G401 (cell line): ENCODE measurements at regions not wholly inside any gene's neighbourhood (a gene's known extent, or its start where the extent isn't known, plus 50 kb on each side); places are given as distances from the start of the nearest gene placed in this dataset.
"Not testable (repeated sequence)": the region's sequence is repeated elsewhere in the genome, so short reads cannot be mapped to it uniquely, and the experiment has no call there.

Experiments
- DNase-seq: peaks from one replicate; pipeline ENCODE4 v3.0.0-alpha.2; 2015; ENCODE audit warnings: low spot score
- in situ Hi-C: cut with HindIII; loops from 2 replicates; pipeline ENCODE4 v1.10.0; 2016; ENCODE audit warnings: low sequenced_read_pairs, mixed read lengths

DNA sequence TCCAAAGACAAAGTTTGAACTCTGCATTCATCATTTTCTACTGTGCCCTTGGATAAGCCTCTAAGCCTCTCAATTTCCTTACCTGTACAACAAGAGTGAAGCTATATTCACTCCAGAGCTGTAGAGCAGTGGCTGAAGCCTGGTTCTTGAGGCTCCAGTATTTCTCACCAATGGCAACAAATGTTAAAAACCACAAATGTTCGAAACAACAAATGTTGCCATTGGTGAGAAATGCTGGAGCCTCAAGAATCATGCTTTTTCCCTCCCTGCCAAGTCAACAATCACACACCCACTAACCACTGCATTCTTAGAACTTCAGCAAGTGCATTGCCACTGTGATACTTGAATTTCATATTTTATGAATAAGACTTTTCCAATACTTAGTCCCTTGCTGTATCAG is 237.9 kb downstream of the TMEM26 start:
- in situ Hi-C loops: no loop called here

DNA sequence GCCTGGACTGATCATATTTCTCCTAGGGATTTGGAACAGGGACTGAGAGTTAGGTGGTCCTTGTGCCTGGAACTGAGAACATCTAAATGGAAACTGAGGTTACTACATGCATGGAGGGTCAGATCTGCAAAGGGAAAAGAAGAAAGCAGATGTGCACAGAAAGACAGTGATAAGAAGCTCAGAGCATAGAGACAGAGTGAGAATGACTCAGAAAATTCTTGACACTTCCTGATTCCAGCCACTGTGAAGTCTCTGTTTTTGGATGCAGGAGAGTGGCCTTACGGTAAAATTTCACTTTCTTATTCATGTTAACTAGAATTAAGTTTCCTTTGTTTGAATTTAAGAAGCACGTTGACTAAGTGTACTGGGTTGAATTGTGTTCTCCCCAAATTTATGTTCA is 241.7 kb downstream of the TMEM26 start:
- DNase-seq: no peak
- in situ Hi-C loops: no loop called here

More for the DNA sequence above, 237.9 kb downstream of the TMEM26 start:
- no peak for DNase-seq

DNA sequence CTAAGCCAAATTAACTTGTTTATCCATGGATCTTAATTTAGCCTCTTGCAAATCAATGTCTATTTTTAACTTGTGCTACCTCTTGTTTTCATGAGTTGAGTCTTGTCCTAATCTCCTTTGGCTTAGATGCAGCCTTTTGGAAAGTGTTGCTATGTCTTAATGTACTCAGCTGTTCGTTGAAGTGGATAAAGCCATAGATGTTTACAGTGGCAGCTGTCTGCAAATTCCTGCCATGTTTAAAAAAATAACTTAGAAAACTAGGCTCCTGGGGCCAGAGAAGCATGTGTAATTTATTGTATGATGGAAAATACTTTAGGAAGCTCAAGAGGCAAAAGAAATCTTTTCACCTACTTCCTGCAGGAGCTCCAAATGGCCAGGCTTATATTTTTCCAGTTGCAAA is 253.1 kb upstream of the RHOBTB1 start:
- no peak for DNase-seq
- in situ Hi-C loops: no loop called here

DNA sequence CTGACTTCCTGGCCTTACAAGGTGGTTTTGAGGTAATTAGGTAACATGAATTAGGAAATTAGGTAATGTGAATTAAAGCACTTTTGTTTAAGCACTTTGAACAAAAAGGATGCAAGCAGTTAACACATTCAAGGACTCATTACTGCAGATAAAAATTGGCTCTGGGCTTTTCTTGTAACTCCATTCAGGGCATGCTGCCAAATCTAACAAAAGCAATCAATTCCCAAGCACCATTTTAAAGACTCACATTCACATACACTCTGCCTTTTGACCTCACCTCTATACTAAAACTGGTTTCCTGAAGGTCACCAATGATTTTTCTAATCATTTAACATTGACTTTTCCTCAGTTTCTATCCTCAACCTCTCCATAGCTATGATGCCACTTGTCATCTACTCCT is 251.2 kb upstream of the RHOBTB1 start:
- DNase-seq: no peak
- in situ Hi-C loops: no loop called here

DNA sequence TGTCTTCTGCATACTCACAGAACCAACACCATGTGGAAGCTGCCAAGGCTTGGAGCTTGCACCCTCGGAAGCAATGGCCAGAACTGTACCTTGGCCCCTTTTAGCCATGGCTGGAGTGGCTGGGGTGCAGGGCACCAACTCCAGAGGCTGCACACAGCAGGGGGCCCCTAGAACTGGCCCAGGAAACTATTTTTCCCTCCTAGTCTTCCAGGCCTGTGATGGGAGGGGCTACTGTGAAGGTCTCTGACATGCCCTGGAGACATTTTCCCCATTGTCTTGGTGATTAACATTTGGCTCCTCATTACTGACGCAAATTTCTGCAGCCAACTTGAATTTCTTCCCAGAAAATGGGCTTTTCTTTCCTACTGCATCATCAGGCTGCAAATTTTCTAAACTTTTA is 248.6 kb upstream of the RHOBTB1 start:
- in situ Hi-C loops, DNase-seq: not testable (repeated sequence)

DNA sequence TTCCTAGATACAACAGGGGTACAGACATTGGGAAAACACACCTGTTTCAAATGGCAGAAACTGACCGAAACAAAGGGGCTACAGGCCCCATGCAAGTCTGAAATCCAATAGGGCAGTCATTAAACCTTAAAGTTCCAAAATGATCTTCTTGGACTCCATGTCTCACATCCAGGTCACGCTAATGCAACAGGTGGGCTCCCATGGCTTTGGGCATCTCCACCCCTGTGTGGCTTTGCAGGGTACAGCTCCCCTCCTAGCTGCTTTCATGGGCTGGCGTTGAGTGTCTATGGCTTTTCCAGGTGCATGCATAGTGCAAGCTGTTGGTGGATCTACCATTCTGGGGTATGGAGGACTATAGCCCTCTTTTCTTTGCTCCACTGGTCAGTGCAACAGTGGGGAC is 248.1 kb upstream of the RHOBTB1 start:
- DNase-seq: no peak
- in situ Hi-C loops: no loop called here

DNA sequence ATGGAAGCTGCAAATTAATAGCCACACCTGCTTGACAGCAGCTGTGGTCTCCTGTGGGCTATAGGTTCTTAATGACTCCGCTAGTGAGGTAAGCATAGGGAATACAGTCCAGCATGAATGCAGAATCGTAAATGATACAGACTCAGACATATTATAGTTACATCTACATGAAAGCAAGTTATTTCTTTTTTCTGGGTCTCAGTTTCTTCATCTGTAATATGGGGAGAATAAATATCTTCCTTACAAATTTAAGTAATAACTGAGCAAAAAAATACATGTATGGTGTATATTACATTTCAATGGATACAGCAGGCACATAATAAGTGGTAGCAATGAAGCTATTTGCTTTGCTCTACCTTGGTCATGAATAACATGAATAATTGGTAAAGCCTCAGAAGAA is 245.9 kb upstream of the RHOBTB1 start:
- in situ Hi-C loops: no loop called here
- no peak for DNase-seq

DNA sequence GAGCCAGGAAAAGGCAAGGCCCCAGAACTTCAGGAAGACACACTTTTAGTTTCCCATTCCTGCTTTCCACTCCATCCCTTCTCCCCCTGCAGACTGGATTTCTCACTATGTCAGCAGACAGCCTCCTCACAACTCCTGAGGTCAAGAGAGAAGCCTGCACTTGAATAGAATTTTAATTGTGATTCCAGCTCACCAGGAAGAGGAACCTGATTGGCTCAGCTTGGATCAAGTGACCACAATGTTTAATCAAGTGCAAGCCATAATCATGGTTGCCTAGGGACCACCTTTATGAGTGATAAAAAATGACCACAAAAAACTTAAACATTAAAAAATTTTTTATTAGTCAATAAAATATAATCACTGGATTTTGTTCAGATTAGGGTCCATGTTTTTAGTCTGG is 244.7 kb upstream of the RHOBTB1 start:
- in situ Hi-C loops: no loop called here

DNA sequence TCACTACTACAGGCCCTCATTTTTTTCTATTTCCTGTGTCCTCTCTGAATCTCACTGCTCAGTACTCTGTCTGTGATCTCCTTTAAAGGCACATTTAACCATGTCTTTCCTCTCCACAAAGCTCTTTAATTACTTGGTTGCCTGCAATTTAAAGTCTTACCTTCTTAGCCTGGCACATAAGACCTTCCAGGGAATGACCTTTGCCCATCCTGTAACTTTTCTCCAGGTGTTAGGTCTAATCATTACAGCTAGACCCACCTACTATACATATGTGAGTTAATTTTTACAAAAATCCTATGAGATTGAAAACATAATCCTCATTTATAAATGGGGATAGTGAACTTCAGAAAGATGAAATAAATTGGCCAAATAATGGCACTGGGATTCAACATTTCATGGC is 244.1 kb upstream of the RHOBTB1 start:
- in situ Hi-C loops: no loop called here

More for the DNA sequence above, 244.7 kb upstream of the RHOBTB1 start:
- no peak for DNase-seq

DNA sequence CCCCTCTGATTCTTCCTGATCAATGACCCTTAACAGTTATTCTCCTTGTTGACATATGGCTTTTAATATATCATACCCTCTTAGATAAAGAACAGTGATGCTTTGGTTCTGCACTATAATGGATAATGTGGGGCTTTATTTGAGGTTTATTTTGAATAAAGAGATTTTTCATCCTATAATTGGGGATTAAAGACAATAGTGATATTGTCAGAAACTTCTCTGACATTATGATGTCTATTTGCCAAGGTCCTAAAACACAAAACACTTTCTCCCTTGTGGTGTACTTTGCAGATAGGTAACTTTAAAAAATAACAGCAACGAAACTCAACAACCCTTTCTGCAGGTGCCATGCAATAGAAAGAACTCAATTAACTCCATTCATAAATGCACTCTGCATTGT is 243.6 kb upstream of the RHOBTB1 start:
- no peak for DNase-seq
- in situ Hi-C loops: no loop called here

More for the DNA sequence above, 244.1 kb upstream of the RHOBTB1 start:
- DNase-seq: no peak

DNA sequence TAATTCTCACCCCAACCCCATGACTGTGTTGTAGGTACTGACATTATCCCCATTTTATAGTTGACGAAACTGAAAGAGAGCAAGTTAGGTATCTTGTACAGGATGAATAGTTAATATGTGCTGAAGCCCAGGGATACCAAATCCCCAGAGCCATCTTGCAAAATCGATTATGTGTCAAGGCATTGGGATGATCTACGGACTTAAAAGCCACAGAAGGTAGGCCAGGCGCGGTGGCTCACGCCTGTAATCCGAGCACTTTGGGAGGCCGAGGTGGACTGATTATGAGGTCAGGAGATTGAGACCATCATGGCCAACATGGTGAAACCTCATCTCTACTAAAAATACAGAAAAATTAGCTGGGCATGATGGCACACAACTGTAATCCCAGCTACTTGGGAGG is 242.4 kb upstream of the RHOBTB1 start:
- no peak for DNase-seq
- in situ Hi-C loops: no loop called here

DNA sequence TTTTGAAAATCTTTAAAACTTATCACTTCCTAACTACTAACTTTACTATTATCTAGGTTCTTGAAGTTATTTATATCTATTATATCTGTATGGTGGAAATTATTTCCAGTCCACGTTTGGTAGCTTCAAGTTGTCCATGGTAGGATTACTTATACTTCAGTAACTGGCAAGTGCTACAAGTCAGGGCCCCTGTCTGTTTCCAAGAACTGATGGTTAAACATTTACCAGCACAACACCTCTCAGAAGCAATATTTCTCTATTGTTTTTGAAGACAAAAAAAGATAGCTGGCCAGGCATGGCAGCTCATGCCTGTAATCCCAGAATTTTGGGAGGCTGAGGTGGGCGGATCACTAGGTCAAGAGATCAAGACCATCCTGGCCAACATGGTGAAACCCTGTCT is 240.4 kb upstream of the RHOBTB1 start:
- in situ Hi-C loops: no loop called here
- DNase-seq: no peak

DNA sequence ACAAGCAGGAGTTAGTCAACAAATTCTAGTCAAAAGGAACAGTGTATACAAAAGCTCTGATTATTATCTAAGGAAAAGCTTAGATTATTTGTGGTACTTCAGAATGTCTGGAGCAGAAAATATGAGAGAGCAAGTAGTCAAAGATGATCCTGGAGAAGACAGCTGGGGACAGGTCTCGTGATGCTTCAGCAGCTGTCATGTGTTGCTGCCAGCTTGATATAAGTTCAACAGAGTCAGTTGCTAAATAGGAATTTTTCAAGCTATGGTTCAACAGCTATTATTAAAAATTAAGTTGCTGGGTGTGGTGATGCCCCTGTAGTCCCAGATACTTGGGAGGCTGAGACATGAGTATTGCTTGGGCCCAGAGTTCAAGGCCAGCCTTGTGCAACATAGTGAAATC is 240.0 kb upstream of the RHOBTB1 start:
- no peak for DNase-seq
- in situ Hi-C loops: no loop called here

DNA sequence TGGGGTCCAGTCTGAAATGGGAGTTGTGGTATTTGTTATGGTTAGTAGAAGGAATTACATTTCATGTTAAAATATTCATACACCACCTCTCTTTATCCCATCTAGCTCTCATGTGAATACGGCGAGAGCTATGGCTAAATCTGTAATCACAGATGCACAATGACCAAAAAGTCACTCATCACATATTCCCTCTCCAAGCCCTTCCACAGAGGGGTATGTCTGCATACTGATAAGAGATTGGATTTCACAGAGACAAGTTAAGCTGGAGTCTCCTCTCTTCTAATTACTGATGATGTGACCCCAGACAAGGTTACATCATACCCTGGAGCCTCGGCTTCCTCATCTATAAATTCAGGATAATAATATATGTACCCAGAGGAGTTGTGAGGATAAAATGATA is 237.8 kb upstream of the RHOBTB1 start:
- in situ Hi-C loops: no loop called here
- DNase-seq: no peak

DNA sequence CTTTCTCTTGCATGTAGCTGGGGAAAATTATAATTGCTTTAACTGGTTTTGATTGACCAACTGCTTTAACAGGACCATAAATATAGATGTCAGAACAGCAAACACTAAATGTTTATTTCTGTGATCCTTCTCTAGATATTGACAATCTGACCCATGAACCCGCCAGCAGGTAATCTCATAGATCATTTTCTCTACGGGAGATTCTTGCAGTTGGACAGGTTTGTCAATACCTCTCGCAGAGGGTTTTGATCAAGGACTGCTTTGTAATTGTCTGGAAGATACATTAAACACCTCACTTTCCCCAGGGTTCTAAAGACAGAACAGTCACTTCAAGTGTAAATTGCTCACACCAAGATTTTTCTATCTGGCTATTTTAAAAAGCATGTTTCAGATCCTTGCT is 235.8 kb upstream of the RHOBTB1 start:
- in situ Hi-C loops: no loop called here
- no peak for DNase-seq

DNA sequence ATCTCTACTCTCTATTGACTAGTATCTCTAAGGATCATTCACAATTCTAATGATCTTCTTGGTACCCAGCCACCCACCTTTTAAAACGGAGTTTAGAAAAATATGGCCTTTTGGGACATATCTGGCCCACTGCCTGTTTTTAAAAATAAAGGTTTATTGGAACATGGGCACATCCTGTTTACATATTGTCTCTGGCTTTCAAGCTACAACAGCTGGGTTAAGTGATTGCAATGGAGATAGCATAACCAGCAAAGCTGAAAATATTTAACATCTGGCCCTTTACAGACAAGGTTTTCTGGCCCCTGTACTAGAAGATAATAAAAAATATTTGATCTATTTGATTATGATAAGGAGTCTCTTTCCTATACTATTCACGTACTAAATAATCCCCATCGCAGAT is 232.4 kb upstream of the RHOBTB1 start:
- DNase-seq: no peak
- in situ Hi-C loops: no loop called here

DNA sequence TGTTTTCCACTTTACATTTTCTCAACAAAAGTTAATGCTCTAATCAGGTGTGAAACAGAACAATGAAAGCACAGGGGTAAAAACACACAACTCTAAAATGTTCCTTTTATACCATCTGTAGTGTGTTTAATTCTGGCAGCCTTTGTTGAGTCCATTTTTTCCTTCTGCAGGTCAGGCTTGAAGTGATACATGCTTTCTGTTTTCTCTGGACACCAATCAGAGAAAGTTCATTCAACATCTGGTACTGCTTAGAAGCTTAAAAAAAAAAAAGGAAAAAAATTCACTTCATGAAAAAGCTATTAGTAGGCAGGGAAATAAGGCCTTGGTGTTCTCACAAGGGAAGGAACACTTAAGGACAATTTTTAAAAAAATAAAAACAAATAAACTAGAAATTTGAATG is 231.3 kb upstream of the RHOBTB1 start:
- in situ Hi-C loops: no loop called here
- DNase-seq: no peak

DNA sequence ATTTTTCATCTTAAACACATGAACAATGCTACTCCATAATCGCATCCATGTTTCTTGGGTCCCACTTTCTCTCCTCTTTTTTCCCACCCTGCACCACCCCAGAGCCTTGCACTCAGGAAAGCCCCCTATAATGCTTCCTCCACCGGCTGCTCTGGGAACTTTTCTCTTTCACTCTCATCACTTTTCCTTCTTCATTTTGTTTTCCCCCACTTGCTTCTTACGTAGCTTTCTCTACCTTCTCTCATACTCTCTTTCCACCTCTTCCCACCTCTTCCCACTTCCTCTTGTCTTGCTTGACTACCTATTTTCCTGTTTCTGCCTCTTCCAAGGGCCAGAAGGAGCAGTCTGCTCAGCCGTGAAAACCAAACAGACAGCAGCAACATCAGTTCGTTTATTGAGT is 229.5 kb upstream of the RHOBTB1 start:
- no peak for DNase-seq
- in situ Hi-C loops: no loop called here

DNA sequence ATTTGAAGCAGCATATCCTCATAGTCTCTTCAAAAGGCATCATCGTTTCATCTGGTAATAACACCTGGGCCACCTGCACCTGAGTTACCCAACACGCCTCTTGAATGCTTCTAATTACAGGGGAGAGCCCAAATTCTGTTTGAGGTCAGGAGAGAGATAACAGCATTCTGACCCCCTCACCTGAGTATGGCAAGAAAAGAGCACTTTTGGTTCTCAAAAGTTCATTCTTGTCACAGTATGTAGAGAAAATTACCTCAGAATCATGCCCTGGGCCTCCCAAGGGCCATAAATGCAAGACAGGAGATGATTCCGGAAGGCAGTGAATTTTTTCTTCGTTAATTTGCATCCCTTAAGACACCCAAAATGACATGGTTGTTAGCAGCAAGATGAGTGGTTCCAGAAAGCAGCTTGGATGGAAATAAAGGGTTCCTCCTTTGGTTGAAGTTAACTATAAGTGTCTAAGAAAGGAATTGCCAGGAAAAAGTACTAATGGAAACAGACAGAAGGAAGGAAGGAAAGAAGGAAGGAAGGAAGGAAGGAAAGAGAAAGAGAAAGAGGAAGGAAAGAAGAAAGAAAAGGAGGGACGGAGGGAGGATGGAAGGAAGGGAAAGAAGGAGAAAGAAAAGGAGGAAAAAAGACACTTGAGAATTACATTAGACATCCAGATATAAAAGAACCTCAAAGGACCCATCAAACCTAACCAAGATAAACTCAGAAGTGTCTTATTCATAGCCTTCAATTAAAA is 228.4 kb upstream of the RHOBTB1 start:
- in situ Hi-C loops: no loop called here
- no peak for DNase-seq

DNA sequence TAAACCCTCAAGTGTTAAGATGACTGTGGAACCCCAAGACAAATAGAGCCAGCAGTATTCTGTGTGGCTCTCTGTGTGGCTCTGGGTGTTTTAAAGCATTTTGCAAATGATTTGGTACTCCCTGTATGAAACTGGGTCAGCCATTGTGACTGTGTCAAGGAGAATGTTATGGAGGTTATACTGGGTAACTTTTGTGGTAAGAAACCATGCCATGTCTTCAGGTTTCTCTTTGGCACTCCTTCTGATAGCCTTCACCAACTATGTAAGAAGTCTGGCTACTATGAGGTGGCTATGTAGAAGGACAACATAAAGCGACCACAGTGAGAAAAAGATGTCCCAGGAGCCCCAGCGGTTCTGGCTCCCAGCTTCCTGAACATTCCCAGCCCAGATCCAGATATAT is 226.6 kb upstream of the RHOBTB1 start:
- in situ Hi-C loops: no loop called here

DNA sequence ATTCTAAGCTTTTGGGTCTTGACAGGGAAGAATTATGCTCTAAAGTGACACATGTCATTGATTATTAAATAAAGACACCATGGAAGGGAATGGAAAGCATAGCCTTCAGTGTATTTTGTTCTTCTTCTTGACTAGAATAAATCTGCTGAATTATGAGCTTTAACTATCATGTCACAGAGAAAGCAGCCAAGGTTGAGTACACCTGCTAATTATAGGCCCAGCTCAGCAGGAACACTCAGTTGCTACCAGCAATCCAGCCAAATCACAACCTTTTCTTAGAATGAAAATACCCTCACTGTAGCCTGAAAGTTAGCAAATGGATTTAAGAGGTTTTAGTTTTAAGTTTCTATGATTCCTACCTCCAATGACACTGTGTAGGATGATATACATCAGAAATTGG is 225.3 kb upstream of the RHOBTB1 start:
- in situ Hi-C loops: no loop called here
- DNase-seq: peak; percentile 87

More for the DNA sequence above, 226.6 kb upstream of the RHOBTB1 start:
- DNase-seq: no peak

DNA sequence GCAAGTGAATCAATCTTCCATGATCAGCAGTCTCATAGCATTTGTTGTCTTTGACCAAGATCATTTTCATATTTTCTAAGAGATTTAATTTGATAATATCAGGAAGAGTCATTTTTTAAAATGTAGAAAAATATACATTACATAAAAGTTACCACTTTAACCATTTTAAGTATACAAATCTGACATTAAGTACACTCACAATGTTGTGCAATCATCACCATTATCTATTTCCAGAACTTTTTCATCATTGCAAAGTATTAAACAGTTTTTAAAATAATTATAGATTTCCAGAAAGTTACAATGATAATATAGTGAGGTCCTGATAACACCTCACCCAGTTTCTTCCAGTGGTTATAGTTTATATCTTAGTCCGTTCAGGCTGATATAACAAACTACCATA is 222.5 kb upstream of the RHOBTB1 start:
- DNase-seq: no peak
- in situ Hi-C loops: no loop called here
